Spinal cord (tissue), 9 donors: ENCODE measurements at regions not wholly inside any gene's neighbourhood (a gene's known extent, or its start where the extent isn't known, plus 50 kb on each side); places are given as distances from the start of the nearest gene placed in this dataset.
A peak's percentile ranks its signal among the peaks of the same experiment; 100 is the strongest.

ENCODE experiments used
- DNase-seq, 6 donors: peaks; one replicate each; pipeline versions ENCODE4 v3.0.0 to v3.0.0-alpha.2; 2013 to 2015; ENCODE audit warnings: low spot score in 6 of 6, low read depth in 4 of 6
- H3K27ac ChIP-seq: one replicate; pipeline ENCODE4 v1.5.1; 2013; ENCODE audit warnings: low read depth, low read length, control low read depth
- H3K27me3 ChIP-seq: one replicate; pipeline ENCODE4 v1.6.1; 2013; ENCODE audit warnings: low read length; ENCODE audit not compliant: control insufficient read depth, insufficient read depth
- H3K36me3 ChIP-seq: one replicate; pipeline ENCODE4 v1.6.1; 2013; ENCODE audit warnings: low read length; ENCODE audit not compliant: control insufficient read depth, insufficient read depth
- H3K4me1 ChIP-seq: one replicate; pipeline ENCODE4 v1.6.1; 2013; ENCODE audit warnings: low read length; ENCODE audit not compliant: control insufficient read depth, insufficient read depth
- H3K4me3 ChIP-seq: one replicate; pipeline ENCODE4 v1.5.1; 2013; ENCODE audit warnings: low read depth, low read length, control low read depth
- H3K9me3 ChIP-seq: one replicate; pipeline ENCODE4 v1.6.1; 2013; ENCODE audit warnings: low read length; ENCODE audit not compliant: control insufficient read depth, insufficient read depth
- WGBS: methylation state at CpG from one replicate; pipeline ENCODE4 v1.1.5; 2013; ENCODE audit warnings: missing lambda C conversion rate; ENCODE audit not compliant: insufficient coverage; 5-methylcytosine and 5-hydroxymethylcytosine counted together
- donor health status: healthy.

- Histone ChIP-seq H3K4me1 (peaks cover 5% of the 10 kb centered on the region), H3K27me3 (no peaks in the 10 kb centered on the region), H3K4me3 (no peak overlapping the region), H3K9me3 (no peaks in the 10 kb centered on the region), H3K36me3 (no peaks in the 10 kb centered on the region), H3K27ac (no peak overlapping the region)
- DNase-seq: no peak
- 84% methylated on average over 9 of the region's 10 CpGs for WGBS
Observed at GRCh38 chr16:17983847-17984639, 352.5 kb downstream of the NPIPA8 start.

- Histone ChIP-seq H3K4me1 (peaks cover 5% of the 10 kb centered on the region), H3K27ac (no peak overlapping the region), H3K36me3 (no peaks in the 10 kb centered on the region), H3K27me3 (no peaks in the 10 kb centered on the region), H3K9me3 (no peaks in the 10 kb centered on the region), H3K4me3 (no peak overlapping the region)
- no peak for DNase-seq
- WGBS: 58% methylated on average over 2 of the region's 2 CpGs
Observed at GRCh38 chr16:17983114-17983513, 353.4 kb downstream of the NPIPA8 start.

- Histone ChIP-seq H3K36me3 (no peaks in the 10 kb centered on the region), H3K27me3 (no peaks in the 10 kb centered on the region), H3K4me1 (peaks cover 2% of the 10 kb centered on the region), H3K9me3 (no peaks in the 10 kb centered on the region), H3K27ac (no peak overlapping the region), H3K4me3 (no peak overlapping the region)
- no peak for DNase-seq
- WGBS: 100% methylated on average over 2 of the region's 6 CpGs
Observed at GRCh38 chr16:17977260-17977659, 359.3 kb downstream of the NPIPA8 start.

- no peak overlapping the region for H3K4me3 ChIP-seq
- WGBS: 24% methylated on average over 15 of the region's 15 CpGs
- H3K4me1 ChIP-seq: peaks cover 7% of the 10 kb centered on the region
- H3K27me3 ChIP-seq: no peaks in the 10 kb centered on the region
- DNase-seq: peak in 1 of 6 donors; percentile 31
- H3K27ac ChIP-seq: no peak overlapping the region
- H3K36me3 ChIP-seq: no peaks in the 10 kb centered on the region
- no peaks in the 10 kb centered on the region for H3K9me3 ChIP-seq
Observed at GRCh38 chr16:17972460-17972943, 364.0 kb downstream of the NPIPA8 start.

GRCh38 chr16:17970816-17971331 is 365.7 kb downstream of the NPIPA8 start:
- Histone ChIP-seq H3K27me3 (no peaks in the 10 kb centered on the region), H3K9me3 (no peaks in the 10 kb centered on the region), H3K4me3 (no peak overlapping the region), H3K36me3 (no peaks in the 10 kb centered on the region), H3K4me1 (peaks cover 7% of the 10 kb centered on the region), H3K27ac (no peak overlapping the region)
- 83% methylated on average over 4 of the region's 4 CpGs for WGBS
- no peak for DNase-seq

GRCh38 chr16:17970157-17970765 is 366.3 kb downstream of the NPIPA8 start:
- H3K27me3 ChIP-seq: no peaks in the 10 kb centered on the region
- no peaks in the 10 kb centered on the region for H3K36me3 ChIP-seq
- H3K27ac ChIP-seq: no peak overlapping the region
- peaks cover 7% of the 10 kb centered on the region for H3K4me1 ChIP-seq
- H3K9me3 ChIP-seq: no peaks in the 10 kb centered on the region
- 41% methylated on average over 3 of the region's 5 CpGs for WGBS
- H3K4me3 ChIP-seq: no peak overlapping the region
- peak in 2 of 6 donors; percentile 47 to 64 for DNase-seq

GRCh38 chr16:17965133-17965900 is 371.2 kb downstream of the NPIPA8 start:
- H3K27ac ChIP-seq: no peak overlapping the region
- H3K36me3 ChIP-seq: no peaks in the 10 kb centered on the region
- no peak overlapping the region for H3K4me3 ChIP-seq
- no peaks in the 10 kb centered on the region for H3K27me3 ChIP-seq
- H3K9me3 ChIP-seq: no peaks in the 10 kb centered on the region
- no CpG with 5 or more reads among the region's 10 CpGs for WGBS
- no peaks in the 10 kb centered on the region for H3K4me1 ChIP-seq
- DNase-seq: peak in 1 of 6 donors; percentile 31

GRCh38 chr16:17964196-17964595 is 372.3 kb downstream of the NPIPA8 start:
- Histone ChIP-seq H3K27me3 (no peaks in the 10 kb centered on the region), H3K27ac (no peak overlapping the region), H3K4me3 (no peak overlapping the region), H3K4me1 (no peaks in the 10 kb centered on the region), H3K36me3 (no peaks in the 10 kb centered on the region), H3K9me3 (no peaks in the 10 kb centered on the region)
- 100% methylated on average over 1 of the region's 3 CpGs for WGBS
- no peak for DNase-seq

GRCh38 chr16:17963185-17963836 is 373.2 kb downstream of the NPIPA8 start:
- no peak for DNase-seq
- Histone ChIP-seq H3K36me3 (no peaks in the 10 kb centered on the region), H3K27me3 (no peaks in the 10 kb centered on the region), H3K9me3 (no peaks in the 10 kb centered on the region), H3K4me3 (no peak overlapping the region), H3K4me1 (no peaks in the 10 kb centered on the region), H3K27ac (no peak overlapping the region)
- WGBS: 85% methylated on average over 4 of the region's 12 CpGs
